ENCODE measurements at regions not wholly inside any gene's neighbourhood (a gene's known extent, or its start where the extent isn't known, plus 50 kb on each side); places are given as distances from the start of the nearest gene placed in this dataset.

DNA sequence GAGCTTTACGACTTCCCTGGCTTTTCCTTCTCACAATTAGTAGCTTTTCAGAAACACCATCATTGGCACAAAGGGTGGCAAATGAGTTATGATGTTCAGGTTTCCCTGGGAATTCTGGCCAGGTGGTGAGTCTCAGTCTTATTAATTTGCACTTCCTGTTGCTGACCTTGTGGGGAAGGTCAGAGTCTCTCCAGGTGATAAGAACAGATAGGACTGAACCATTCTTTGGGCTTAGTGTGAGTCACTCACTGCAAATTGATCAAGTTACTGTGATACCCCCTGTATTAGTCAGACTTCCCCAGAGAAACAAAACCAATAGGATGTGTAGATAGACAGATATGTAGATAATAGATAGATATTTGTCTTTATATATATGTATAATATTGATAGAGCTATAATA, 53.8 kb upstream of the RANBP3L start:
- Histone ChIP-seq H3K36me3 (ENCODE audit: control insufficient read depth in 1 of 2, insufficient read depth in 2 of 2, low read length in 2 of 2) (no peaks in the 10 kb centered on the region), H3K27me3 (ENCODE audit: low read depth, low read length) (no peaks in the 10 kb centered on the region), H3K27ac (ENCODE audit: low read length) (no peak overlapping the region), H3K4me3 (ENCODE audit: low read depth in 1 of 2, low read length in 2 of 2) (no peak overlapping the region), H3K4me1 (ENCODE audit: control insufficient read depth in 1 of 2, insufficient read depth in 2 of 2, low read length in 2 of 2) (no peaks in the 10 kb centered on the region), H3K9me3 (ENCODE audit: control insufficient read depth in 1 of 2, low read length in 2 of 2) (no peaks in the 10 kb centered on the region)

DNA sequence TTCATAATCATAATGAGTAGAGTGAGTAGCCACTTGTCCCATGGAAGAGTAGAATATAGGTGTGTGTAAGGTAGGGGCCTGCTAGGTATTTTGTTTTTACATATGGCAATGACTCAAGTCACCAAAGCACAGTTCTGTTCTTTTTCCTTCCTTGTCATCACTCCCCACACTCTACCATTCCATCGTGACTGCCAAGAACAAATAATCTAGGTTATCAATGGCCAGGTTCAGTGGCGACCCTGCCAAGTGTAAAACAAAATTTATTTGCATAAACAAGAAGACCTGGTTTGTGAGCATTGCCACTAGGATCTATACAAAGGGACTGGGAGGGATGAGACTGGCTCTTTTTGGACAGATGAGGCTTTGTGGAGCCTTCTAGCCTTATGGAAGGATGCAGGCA, 55.2 kb upstream of the RANBP3L start:
- H3K9me3 ChIP-seq (ENCODE audit: control insufficient read depth in 1 of 2, low read length in 2 of 2) = no peaks in the 10 kb centered on the region
- H3K27ac ChIP-seq (ENCODE audit: low read length) = no peak overlapping the region
- H3K4me1 ChIP-seq (ENCODE audit: control insufficient read depth in 1 of 2, insufficient read depth in 2 of 2, low read length in 2 of 2) = no peaks in the 10 kb centered on the region
- no peak overlapping the region for H3K4me3 ChIP-seq (ENCODE audit: low read depth in 1 of 2, low read length in 2 of 2)
- H3K36me3 ChIP-seq (ENCODE audit: control insufficient read depth in 1 of 2, insufficient read depth in 2 of 2, low read length in 2 of 2) = no peaks in the 10 kb centered on the region
- H3K27me3 ChIP-seq (ENCODE audit: low read depth, low read length) = no peaks in the 10 kb centered on the region

DNA sequence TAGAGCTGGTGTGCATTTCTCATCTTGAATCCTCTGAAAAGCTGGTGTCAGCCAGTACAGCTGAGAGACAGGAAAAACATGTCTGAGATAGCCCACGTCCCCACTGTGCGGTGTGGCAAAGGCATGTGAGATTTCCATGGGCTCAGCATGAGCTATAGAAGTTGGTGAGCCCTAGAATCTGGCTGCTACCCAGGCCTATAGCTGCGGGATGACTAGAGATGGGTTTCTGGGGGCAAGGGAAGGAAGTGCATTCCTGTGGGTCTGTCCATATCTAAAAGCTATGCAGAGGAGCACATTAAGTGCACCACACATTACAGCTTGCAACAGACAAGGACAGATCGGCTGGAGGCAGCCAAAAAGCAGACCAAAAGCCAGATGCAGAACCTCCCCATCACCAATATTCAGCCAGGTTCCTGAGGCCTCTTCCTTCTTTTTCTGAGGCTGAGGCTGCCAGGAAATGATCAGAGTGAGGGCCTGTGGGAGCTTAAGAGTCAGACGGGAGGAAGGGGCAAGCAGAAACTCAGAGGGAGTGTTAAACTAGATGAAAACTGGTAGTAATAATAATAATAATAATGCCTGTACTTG, 55.8 kb upstream of the RANBP3L start:
- Histone ChIP-seq H3K27ac (ENCODE audit: low read length) (no peak overlapping the region), H3K4me1 (ENCODE audit: control insufficient read depth in 1 of 2, insufficient read depth in 2 of 2, low read length in 2 of 2) (no peaks in the 10 kb centered on the region), H3K9me3 (ENCODE audit: control insufficient read depth in 1 of 2, low read length in 2 of 2) (no peaks in the 10 kb centered on the region), H3K36me3 (ENCODE audit: control insufficient read depth in 1 of 2, insufficient read depth in 2 of 2, low read length in 2 of 2) (no peaks in the 10 kb centered on the region), H3K4me3 (ENCODE audit: low read depth in 1 of 2, low read length in 2 of 2) (no peak overlapping the region), H3K27me3 (ENCODE audit: low read depth, low read length) (no peaks in the 10 kb centered on the region)

DNA sequence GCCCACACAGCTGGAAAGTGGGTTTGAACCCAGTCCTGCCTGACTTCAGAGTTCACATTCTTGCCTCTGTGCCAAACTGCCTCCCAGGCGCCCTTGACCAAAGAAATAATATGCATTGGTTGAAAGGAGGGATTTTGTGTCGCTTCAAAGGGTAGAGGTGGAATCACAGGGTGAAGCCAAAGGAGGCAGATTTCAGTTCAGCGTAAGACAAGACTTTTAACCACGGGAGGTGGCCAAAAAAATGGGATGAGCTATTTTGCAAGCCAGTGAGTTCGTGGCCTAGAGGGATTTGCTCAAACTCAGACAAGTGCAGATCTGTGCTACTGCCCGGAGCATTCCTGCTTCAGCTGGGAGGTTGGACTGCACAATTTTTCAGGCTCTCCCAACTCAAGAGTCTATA, 57.6 kb upstream of the RANBP3L start:
- Histone ChIP-seq H3K27me3 (ENCODE audit: low read depth, low read length) (no peaks in the 10 kb centered on the region), H3K27ac (ENCODE audit: low read length) (no peak overlapping the region), H3K4me3 (ENCODE audit: low read depth in 1 of 2, low read length in 2 of 2) (no peak overlapping the region), H3K36me3 (ENCODE audit: control insufficient read depth in 1 of 2, insufficient read depth in 2 of 2, low read length in 2 of 2) (no peaks in the 10 kb centered on the region), H3K4me1 (ENCODE audit: control insufficient read depth in 1 of 2, insufficient read depth in 2 of 2, low read length in 2 of 2) (no peaks in the 10 kb centered on the region), H3K9me3 (ENCODE audit: control insufficient read depth in 1 of 2, low read length in 2 of 2) (no peaks in the 10 kb centered on the region)

DNA sequence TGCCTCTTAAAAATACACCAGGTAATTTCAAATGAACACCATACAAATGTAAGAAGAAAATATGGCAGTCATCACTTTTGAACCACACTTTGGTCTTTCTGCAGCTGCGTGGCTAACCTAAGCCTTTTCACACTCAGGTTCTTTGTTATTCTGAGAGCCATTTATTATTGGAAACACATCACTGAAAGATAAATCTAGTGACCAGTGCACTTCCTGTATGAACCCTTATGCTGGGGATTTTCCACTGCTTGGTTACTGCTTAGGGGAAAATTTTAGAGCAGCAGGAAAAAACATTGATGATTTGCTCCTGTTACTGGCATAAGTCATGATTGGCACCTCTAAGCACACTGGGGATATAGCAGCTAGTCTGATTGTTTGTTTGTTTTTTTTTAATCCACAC, 58.6 kb upstream of the RANBP3L start:
- H3K9me3 ChIP-seq (ENCODE audit: control insufficient read depth in 1 of 2, low read length in 2 of 2) = no peaks in the 10 kb centered on the region
- no peak overlapping the region for H3K27ac ChIP-seq (ENCODE audit: low read length)
- peaks cover 0 to 2% of the 10 kb centered on the region in 2 donors for H3K4me1 ChIP-seq (ENCODE audit: control insufficient read depth in 1 of 2, insufficient read depth in 2 of 2, low read length in 2 of 2)
- no peaks in the 10 kb centered on the region for H3K27me3 ChIP-seq (ENCODE audit: low read depth, low read length)
- H3K4me3 ChIP-seq (ENCODE audit: low read depth in 1 of 2, low read length in 2 of 2) = no peak overlapping the region
- H3K36me3 ChIP-seq (ENCODE audit: control insufficient read depth in 1 of 2, insufficient read depth in 2 of 2, low read length in 2 of 2) = no peaks in the 10 kb centered on the region

DNA sequence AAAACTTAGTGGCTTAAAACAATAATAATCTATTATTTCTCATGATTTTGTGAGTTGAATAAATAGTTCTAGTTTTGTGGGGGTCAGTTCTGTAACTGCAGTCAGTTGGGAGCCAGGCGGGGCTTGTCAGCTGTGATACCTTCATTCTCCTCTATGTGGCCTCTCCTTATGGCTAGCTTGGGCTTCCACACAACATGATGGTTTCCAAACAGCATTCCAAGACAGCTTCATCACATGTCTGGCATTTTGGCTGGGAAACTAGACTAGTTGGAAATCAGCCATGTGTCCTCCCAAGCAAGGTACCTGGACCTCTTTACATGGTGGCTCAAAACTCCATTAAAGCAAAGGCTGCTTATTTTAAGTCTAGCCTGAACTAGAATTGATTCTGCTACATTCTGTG, 61.4 kb upstream of the RANBP3L start:
- Histone ChIP-seq H3K9me3 (ENCODE audit: control insufficient read depth in 1 of 2, low read length in 2 of 2) (no peaks in the 10 kb centered on the region), H3K4me1 (ENCODE audit: control insufficient read depth in 1 of 2, insufficient read depth in 2 of 2, low read length in 2 of 2) (peaks cover 0 to 20% of the 10 kb centered on the region in 2 donors), H3K4me3 (ENCODE audit: low read depth in 1 of 2, low read length in 2 of 2) (no peak overlapping the region), H3K36me3 (ENCODE audit: control insufficient read depth in 1 of 2, insufficient read depth in 2 of 2, low read length in 2 of 2) (no peaks in the 10 kb centered on the region), H3K27me3 (ENCODE audit: low read depth, low read length) (no peaks in the 10 kb centered on the region), H3K27ac (ENCODE audit: low read length) (no peak overlapping the region)

DNA sequence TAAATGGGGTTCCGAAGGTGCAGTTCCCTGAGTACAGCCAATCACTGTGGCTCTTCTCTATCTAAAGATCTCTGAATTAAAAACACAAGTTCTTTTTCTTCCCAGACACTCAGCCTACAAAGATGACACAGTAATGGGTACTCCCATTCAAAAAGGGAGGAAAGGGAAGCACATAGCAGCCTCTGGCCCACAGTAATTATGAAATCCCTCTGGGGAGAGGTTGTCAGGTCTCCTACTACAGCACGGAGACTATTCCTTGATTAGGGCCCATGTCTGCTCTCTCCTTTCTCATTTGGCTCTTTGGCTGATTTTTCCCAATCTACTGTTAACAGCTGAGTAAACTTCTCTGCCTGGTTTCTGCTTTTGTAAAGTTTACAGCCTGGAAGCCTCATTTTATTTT, 62.0 kb upstream of the RANBP3L start:
- no peaks in the 10 kb centered on the region for H3K9me3 ChIP-seq (ENCODE audit: control insufficient read depth in 1 of 2, low read length in 2 of 2)
- H3K36me3 ChIP-seq (ENCODE audit: control insufficient read depth in 1 of 2, insufficient read depth in 2 of 2, low read length in 2 of 2) = no peaks in the 10 kb centered on the region
- H3K4me1 ChIP-seq (ENCODE audit: control insufficient read depth in 1 of 2, insufficient read depth in 2 of 2, low read length in 2 of 2) = peaks cover 0 to 24% of the 10 kb centered on the region in 2 donors
- no peak overlapping the region for H3K4me3 ChIP-seq (ENCODE audit: low read depth in 1 of 2, low read length in 2 of 2)
- H3K27ac ChIP-seq (ENCODE audit: low read length) = no peak overlapping the region
- H3K27me3 ChIP-seq (ENCODE audit: low read depth, low read length) = no peaks in the 10 kb centered on the region

DNA sequence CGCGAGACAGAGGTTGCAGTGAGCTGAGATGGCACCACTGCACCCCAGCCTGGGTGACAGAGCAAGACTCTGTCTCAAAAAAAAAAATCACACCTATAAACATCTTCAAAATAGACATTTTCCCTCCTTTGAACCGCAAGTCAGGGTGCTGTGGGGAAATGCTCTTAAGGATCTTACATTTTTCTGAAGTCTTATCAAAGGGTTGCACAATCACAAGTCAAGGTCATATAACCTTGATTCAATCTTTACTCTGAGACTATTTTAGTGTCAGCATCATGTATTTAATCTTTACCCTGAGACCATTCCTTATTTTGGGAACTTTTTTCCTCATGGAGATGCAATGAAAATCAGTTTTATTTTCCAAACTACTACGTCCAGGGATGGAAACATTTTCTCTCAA, 62.8 kb upstream of the RANBP3L start:
- no peak overlapping the region for H3K4me3 ChIP-seq (ENCODE audit: low read depth in 1 of 2, low read length in 2 of 2)
- H3K4me1 ChIP-seq (ENCODE audit: control insufficient read depth in 1 of 2, insufficient read depth in 2 of 2, low read length in 2 of 2) = peaks cover 0 to 24% of the 10 kb centered on the region in 2 donors
- H3K36me3 ChIP-seq (ENCODE audit: control insufficient read depth in 1 of 2, insufficient read depth in 2 of 2, low read length in 2 of 2) = no peaks in the 10 kb centered on the region
- H3K27me3 ChIP-seq (ENCODE audit: low read depth, low read length) = no peaks in the 10 kb centered on the region
- no peaks in the 10 kb centered on the region for H3K9me3 ChIP-seq (ENCODE audit: control insufficient read depth in 1 of 2, low read length in 2 of 2)
- H3K27ac ChIP-seq (ENCODE audit: low read length) = no peak overlapping the region

DNA sequence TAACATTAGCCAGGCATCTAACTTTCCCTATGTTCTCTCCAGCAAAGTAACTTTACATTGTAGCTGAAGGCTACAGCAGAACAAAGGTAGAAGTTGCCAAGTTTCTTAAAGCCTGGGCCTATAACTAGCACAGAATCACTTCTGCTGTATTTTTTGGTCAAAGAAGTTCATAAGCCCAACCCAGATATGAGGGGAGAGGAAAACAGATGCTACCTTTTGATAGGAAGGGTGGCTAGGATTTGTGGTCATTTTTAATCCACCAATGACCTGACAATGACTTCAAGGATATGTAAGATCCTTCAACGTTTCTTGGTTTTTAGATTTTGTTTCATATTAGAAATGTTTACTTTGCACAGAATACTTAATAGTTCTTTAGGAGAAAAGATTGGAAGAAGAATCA, 64.2 kb upstream of the RANBP3L start:
- no peaks in the 10 kb centered on the region for H3K36me3 ChIP-seq (ENCODE audit: control insufficient read depth in 1 of 2, insufficient read depth in 2 of 2, low read length in 2 of 2)
- no peak overlapping the region for H3K27ac ChIP-seq (ENCODE audit: low read length)

DNA sequence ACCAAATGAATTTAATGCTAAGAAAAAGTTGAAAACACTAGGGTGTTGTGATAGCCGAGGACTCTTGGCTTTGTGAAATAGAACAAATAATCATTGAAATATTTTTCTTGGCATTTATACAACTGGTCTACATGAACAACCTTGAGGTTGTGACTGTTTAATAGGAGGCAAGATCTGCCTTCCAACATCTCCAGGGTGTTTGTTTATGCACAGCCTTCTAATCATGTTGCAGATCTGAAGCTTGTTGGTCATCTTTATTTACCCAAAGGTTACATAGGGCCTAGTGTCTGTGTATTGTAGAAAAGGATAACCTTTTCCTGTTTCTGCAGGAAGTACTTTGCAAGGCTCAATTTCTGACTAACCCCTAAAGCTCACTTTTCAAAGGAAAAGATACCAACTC, 65.2 kb upstream of the RANBP3L start:
- H3K4me1 ChIP-seq (ENCODE audit: control insufficient read depth in 1 of 2, insufficient read depth in 2 of 2, low read length in 2 of 2) = peaks cover 0 to 24% of the 10 kb centered on the region in 2 donors
- no peaks in the 10 kb centered on the region for H3K27me3 ChIP-seq (ENCODE audit: low read depth, low read length)
- no peaks in the 10 kb centered on the region for H3K36me3 ChIP-seq (ENCODE audit: control insufficient read depth in 1 of 2, insufficient read depth in 2 of 2, low read length in 2 of 2)
- no peak overlapping the region for H3K27ac ChIP-seq (ENCODE audit: low read length)
- H3K4me3 ChIP-seq (ENCODE audit: low read depth in 1 of 2, low read length in 2 of 2) = no peak overlapping the region
- no peaks in the 10 kb centered on the region for H3K9me3 ChIP-seq (ENCODE audit: control insufficient read depth in 1 of 2, low read length in 2 of 2)

More for the DNA sequence above, 64.2 kb upstream of the RANBP3L start:
- H3K27me3 ChIP-seq (ENCODE audit: low read depth, low read length) = no peaks in the 10 kb centered on the region
- no peak overlapping the region for H3K4me3 ChIP-seq (ENCODE audit: low read depth in 1 of 2, low read length in 2 of 2)
- no peaks in the 10 kb centered on the region for H3K9me3 ChIP-seq (ENCODE audit: control insufficient read depth in 1 of 2, low read length in 2 of 2)
- peaks cover 0 to 24% of the 10 kb centered on the region in 2 donors for H3K4me1 ChIP-seq (ENCODE audit: control insufficient read depth in 1 of 2, insufficient read depth in 2 of 2, low read length in 2 of 2)

DNA sequence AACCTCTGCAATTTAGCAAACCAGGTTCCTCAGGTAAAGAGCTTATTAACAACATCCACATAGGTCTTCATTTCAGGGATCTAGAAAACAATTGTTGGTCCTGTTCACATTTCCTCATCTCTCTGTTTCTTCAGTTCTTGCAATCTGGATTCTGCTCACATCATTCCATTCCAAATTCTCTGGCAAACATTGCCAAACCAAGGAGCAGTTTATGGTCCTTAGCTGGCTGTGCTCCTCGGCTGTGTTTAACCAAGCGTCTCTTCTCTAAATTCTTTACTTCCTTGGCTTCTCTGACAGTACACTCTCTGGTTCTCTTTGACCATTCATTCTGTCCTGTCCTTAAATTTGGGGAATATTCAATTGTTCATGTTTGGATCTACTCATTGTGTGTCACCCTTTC, 65.8 kb upstream of the RANBP3L start:
- no peaks in the 10 kb centered on the region for H3K27me3 ChIP-seq (ENCODE audit: low read depth, low read length)
- H3K36me3 ChIP-seq (ENCODE audit: control insufficient read depth in 1 of 2, insufficient read depth in 2 of 2, low read length in 2 of 2) = no peaks in the 10 kb centered on the region
- no peaks in the 10 kb centered on the region for H3K9me3 ChIP-seq (ENCODE audit: control insufficient read depth in 1 of 2, low read length in 2 of 2)
- H3K4me1 ChIP-seq (ENCODE audit: control insufficient read depth in 1 of 2, insufficient read depth in 2 of 2, low read length in 2 of 2) = peaks cover 0 to 24% of the 10 kb centered on the region in 2 donors
- no peak overlapping the region for H3K4me3 ChIP-seq (ENCODE audit: low read depth in 1 of 2, low read length in 2 of 2)
- H3K27ac ChIP-seq (ENCODE audit: low read length) = no peak overlapping the region

DNA sequence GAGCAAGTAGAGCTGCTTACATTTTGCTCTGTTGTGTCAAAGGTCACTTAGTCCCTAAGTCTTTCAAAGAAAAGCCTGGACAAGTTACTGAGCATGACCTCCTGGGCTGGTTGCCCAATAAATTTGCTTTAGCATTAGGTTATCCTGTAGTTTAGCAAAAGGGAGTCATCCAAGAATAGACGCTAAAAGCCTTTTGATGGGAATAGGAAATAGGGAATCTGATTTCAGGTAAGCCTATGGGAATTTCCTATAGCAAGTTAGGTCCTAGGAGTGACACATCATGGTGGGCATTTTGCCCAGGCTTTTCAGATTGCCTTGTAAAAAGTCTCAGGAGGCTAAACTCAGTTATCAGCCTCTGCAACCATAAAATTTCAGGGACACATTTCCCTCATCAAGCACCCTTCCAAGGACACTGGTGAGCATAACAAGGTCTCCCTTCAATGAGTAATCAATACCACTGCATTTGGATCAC, 67.6 kb upstream of the RANBP3L start:
- Histone ChIP-seq H3K4me3 (ENCODE audit: low read depth in 1 of 2, low read length in 2 of 2) (no peak overlapping the region), H3K9me3 (ENCODE audit: control insufficient read depth in 1 of 2, low read length in 2 of 2) (no peaks in the 10 kb centered on the region), H3K36me3 (ENCODE audit: control insufficient read depth in 1 of 2, insufficient read depth in 2 of 2, low read length in 2 of 2) (no peaks in the 10 kb centered on the region), H3K4me1 (ENCODE audit: control insufficient read depth in 1 of 2, insufficient read depth in 2 of 2, low read length in 2 of 2) (peaks cover 6 to 24% of the 10 kb centered on the region in 2 donors), H3K27me3 (ENCODE audit: low read depth, low read length) (no peaks in the 10 kb centered on the region), H3K27ac (ENCODE audit: low read length) (no peak overlapping the region)

Data from muscle layer of duodenum (tissue), 2 donors.